GM12864 (cell line): ENCODE measurements at regions not wholly inside any gene's neighbourhood (a gene's known extent, or its start where the extent isn't known, plus 50 kb on each side); places are given as distances from the start of the nearest gene placed in this dataset.

Experiments used
- DNase-seq: peaks from one replicate; pipeline ENCODE4 v3.0.0-alpha.2; 2011; ENCODE audit warnings: low read depth
- H3K4me3 ChIP-seq: 2 replicates; pipeline ENCODE4 v1.5.1; 2011; ENCODE audit warnings: mild to moderate bottlenecking, low read depth, low read length, control low read depth
- CTCF ChIP-seq: IDR thresholded peaks from 2 replicates; pipeline ENCODE4 v1.5.1; 2011; ENCODE audit warnings: low read depth, mild to moderate bottlenecking, moderate library complexity, low read length, control low read depth, inconsistent platforms; ENCODE audit errors: missing control alignments

GRCh38 chr10:31687663-31688482, 240.8 kb downstream of the ARHGAP12 start:
- no peak for DNase-seq
- H3K4me3 ChIP-seq, result no peak overlapping the region
- TF ChIP-seq CTCF, result no peak

DNA sequence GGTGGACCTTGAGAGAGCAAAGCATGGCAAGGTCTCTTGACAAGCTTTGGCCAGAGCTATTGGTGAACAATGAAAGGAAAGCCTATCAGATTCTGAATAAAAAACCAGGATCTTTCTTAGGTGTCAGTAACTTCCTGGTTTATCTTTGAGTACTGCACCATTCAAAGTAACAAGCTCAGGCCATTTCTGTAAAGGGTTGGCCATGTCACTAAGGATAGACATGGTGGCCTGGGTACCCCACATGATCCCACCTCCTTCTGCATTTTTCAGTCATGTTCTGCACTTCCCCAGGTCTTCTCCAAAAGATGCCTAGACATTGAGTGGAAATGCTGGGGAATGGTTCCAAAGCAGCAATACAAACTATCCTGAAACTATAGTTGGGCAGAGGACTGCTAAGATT, 242.0 kb downstream of the ARHGAP12 start:
- DNase-seq, result no peak
- no peak overlapping the region for H3K4me3 ChIP-seq
- TF ChIP-seq CTCF, result no peak

- H3K4me3 ChIP-seq, result no peak overlapping the region
- TF ChIP-seq CTCF, result no peak
- DNase-seq, result no peak
Observed at GRCh38 chr10:31683682-31684081, 244.9 kb downstream of the ARHGAP12 start.

- no peak for DNase-seq
- TF ChIP-seq CTCF, result no peak
- no peak overlapping the region for H3K4me3 ChIP-seq
Observed at GRCh38 chr10:31679936-31680335, 248.7 kb downstream of the ARHGAP12 start.

DNA sequence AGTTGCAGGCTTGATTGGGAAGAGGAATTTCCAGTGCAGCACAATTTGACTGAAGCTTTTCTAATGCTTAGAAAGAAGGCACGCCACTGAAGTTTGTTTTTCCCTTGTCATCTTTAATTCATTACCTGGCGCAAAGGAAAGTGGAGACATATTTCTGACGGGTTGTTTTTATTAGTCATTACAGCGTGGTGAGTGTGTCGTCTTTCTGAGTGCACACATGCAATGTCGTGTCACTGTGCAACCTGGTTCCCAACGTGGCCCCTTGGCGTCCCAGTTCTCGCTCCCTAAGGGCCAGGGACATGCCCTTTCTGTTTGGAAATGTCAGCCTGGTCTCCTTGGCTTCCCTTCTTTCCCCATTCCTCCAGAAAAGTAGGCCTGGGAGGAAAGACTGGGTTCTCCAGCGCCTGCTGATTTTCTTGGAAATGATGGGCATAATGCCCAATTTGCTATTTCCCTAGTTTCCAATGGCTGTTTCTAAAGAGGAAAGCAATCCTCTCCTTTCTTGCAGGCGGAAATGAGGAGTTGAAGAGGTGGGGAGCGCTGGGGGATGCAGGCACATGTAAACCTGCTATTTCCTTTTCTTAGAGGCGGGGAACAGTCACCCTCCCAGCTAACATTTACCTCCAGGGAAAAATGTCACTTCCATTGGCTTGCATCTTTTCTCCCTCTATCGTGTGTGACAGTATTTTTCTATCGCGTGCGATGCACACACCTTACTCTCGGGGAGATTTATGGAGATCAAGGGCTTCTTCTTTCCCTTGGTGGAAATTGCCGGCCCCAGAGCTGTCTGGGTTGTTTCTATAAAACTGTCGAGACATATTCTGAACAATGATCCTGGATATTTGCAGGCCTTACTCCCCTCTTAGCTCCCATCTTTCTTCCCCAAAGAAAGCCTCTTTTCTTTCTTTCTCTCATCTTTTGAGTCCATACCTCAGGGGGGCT, 249.8 kb downstream of the ARHGAP12 start:
- DNase-seq, result no peak
- no peak overlapping the region for H3K4me3 ChIP-seq
- no peak for TF ChIP-seq CTCF

DNA sequence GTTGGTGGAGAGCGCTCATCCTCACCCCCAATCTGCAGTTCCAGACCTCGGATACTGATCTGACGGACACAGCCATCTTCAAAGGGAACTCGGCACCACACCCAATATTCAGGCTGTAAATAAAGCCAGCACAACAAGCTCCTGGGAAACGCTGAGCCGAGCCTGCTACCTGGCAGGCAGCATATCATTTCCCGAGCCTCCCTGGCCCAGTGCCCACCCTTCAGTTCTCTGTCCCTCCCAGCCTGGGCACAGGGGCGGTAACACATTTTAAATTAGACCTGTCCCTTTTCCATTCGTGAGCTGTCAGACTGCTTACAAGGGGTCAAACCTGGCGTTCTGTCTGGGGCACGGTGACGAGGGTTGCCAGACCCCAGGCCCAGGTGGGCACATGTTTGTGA, 250.5 kb downstream of the ARHGAP12 start:
- TF ChIP-seq CTCF, result no peak
- no peak for DNase-seq
- no peak overlapping the region for H3K4me3 ChIP-seq
